H9 (cell line): ENCODE measurements at regions not wholly inside any gene's neighbourhood (a gene's known extent, or its start where the extent isn't known, plus 50 kb on each side); places are given as distances from the start of the nearest gene placed in this dataset.
"Not testable (repeated sequence)": the region's sequence is repeated elsewhere in the genome, so short reads cannot be mapped to it uniquely, and the experiment has no call there.

Experiments used
- DNase-seq: peaks from one replicate; pipeline ENCODE4 v3.0.0-alpha.2; 2017
- H2AFZ ChIP-seq: one replicate; pipeline ENCODE4 v1.6.1; 2013; ENCODE audit warnings: mild to moderate bottlenecking, low read length, control low read depth, moderate library complexity
- H2AK5ac ChIP-seq: 2 replicates; pipeline ENCODE4 v1.6.1; 2013; ENCODE audit warnings: low read length, control low read depth, mixed read lengths; ENCODE audit not compliant: insufficient read length
- H2BK120ac ChIP-seq: one replicate; pipeline ENCODE4 v1.6.1; 2013; ENCODE audit warnings: low read depth, mild to moderate bottlenecking, low read length, control low read depth, inconsistent platforms; ENCODE audit not compliant: poor library complexity, severe bottlenecking
- H2BK12ac ChIP-seq: 2 replicates; pipeline ENCODE4 v1.6.1; 2013; ENCODE audit warnings: low read length, control low read depth, mixed read lengths, low read depth; ENCODE audit not compliant: insufficient read length
- H2BK15ac ChIP-seq: 2 replicates; pipeline ENCODE4 v1.6.1; 2013; ENCODE audit warnings: low read depth, low read length, control low read depth
- H2BK20ac ChIP-seq: one replicate; pipeline ENCODE4 v1.6.1; 2013; ENCODE audit warnings: low read depth, mild to moderate bottlenecking, low read length, control low read depth, inconsistent platforms; ENCODE audit not compliant: poor library complexity, severe bottlenecking
- H2BK5ac ChIP-seq: 2 replicates; pipeline ENCODE4 v1.6.1; 2013; ENCODE audit warnings: low read length, control low read depth, mixed read lengths; ENCODE audit not compliant: insufficient read length
- H3K14ac ChIP-seq: 2 replicates; pipeline ENCODE4 v1.6.1; 2013; ENCODE audit warnings: low read length, control low read depth; ENCODE audit not compliant: insufficient read depth
- H3K18ac ChIP-seq: 2 replicates; pipeline ENCODE4 v1.6.1; 2013; ENCODE audit warnings: low read depth, mild to moderate bottlenecking, mixed read lengths, low read length, control low read depth; ENCODE audit not compliant: insufficient read length
- H3K23ac ChIP-seq: 2 replicates; pipeline ENCODE4 v1.6.1; 2013; ENCODE audit warnings: low read length, control low read depth, mixed read lengths, low read depth; ENCODE audit not compliant: insufficient read length
- H3K23me2 ChIP-seq: 2 replicates; pipeline ENCODE4 v1.6.1; 2013; ENCODE audit warnings: low read depth, mild to moderate bottlenecking, mixed read lengths, low read length, control low read depth; ENCODE audit not compliant: insufficient read length, poor library complexity, severe bottlenecking
- H3K27ac ChIP-seq: 2 replicates; pipeline ENCODE4 v1.5.1; 2013; ENCODE audit warnings: low read length, control low read depth, mixed read lengths, low read depth; ENCODE audit not compliant: insufficient read length
- H3K27me3 ChIP-seq: 2 replicates; pipeline ENCODE4 v1.6.1; 2013; ENCODE audit warnings: low read length, control low read depth, inconsistent platforms; ENCODE audit not compliant: insufficient read depth
- H3K4ac ChIP-seq: 2 replicates; pipeline ENCODE4 v1.6.1; 2013; ENCODE audit warnings: low read depth, mild to moderate bottlenecking, control low read depth, inconsistent platforms, low read length, moderate library complexity
- H3K4me1 ChIP-seq: 2 replicates; pipeline ENCODE4 v1.6.1; 2013; ENCODE audit warnings: low read length, control low read depth, inconsistent platforms; ENCODE audit not compliant: insufficient read depth
- H3K4me2 ChIP-seq: 2 replicates; pipeline ENCODE4 v1.6.1; 2013; ENCODE audit warnings: low read length, control low read depth, mixed read lengths; ENCODE audit not compliant: insufficient read length, insufficient read depth
- H3K56ac ChIP-seq: 2 replicates; pipeline ENCODE4 v1.6.1; 2013; ENCODE audit warnings: low read depth, mild to moderate bottlenecking, mixed read lengths, low read length, control low read depth; ENCODE audit not compliant: insufficient read length
- H3K79me1 ChIP-seq: 2 replicates; pipeline ENCODE4 v1.6.1; 2013; ENCODE audit warnings: low read depth, mild to moderate bottlenecking, moderate library complexity, low read length, control low read depth, inconsistent platforms; ENCODE audit not compliant: insufficient read depth, poor library complexity, severe bottlenecking
- H3K79me2 ChIP-seq: 2 replicates; pipeline ENCODE4 v1.6.1; 2013; ENCODE audit warnings: low read length, control low read depth, inconsistent platforms; ENCODE audit not compliant: insufficient read depth
- H3K9ac ChIP-seq: 2 replicates; pipeline ENCODE4 v1.6.1; 2013; ENCODE audit warnings: low read length, control low read depth, mixed read lengths; ENCODE audit not compliant: insufficient read length; ENCODE audit errors: extremely low read depth
- H3K9me3 ChIP-seq: one replicate; pipeline ENCODE4 v1.6.1; 2013; ENCODE audit warnings: low read depth, low read length, inconsistent platforms; ENCODE audit not compliant: control insufficient read depth
- H3T11ph ChIP-seq: one replicate; pipeline ENCODE4 v1.6.1; 2013; ENCODE audit warnings: mild to moderate bottlenecking, low read length, control low read depth, inconsistent platforms
- H4K20me1 ChIP-seq: one replicate; pipeline ENCODE4 v1.6.1; 2013; ENCODE audit not compliant: control insufficient read depth, insufficient read length, insufficient read depth
- H4K5ac ChIP-seq: 2 replicates; pipeline ENCODE4 v1.6.1; 2013; ENCODE audit warnings: low read depth, mild to moderate bottlenecking, mixed read lengths, low read length, control low read depth; ENCODE audit not compliant: insufficient read length
- H4K8ac ChIP-seq: replicated peaks from 2 replicates; pipeline ENCODE4 v1.6.1; 2013; ENCODE audit warnings: low read length, control low read depth, mixed read lengths, low read depth; ENCODE audit not compliant: insufficient read length
- H4K91ac ChIP-seq: 2 replicates; pipeline ENCODE4 v1.6.1; 2013; ENCODE audit warnings: low read depth, mild to moderate bottlenecking, moderate library complexity, mixed read lengths, low read length, control low read depth; ENCODE audit not compliant: insufficient read length
- H3K27ac Mint-ChIP-seq, 3 experiments: 2 replicates in 2 of 3; 3 replicates in 1 of 3; pipeline ENCODE4 v1.8.0; 2020 to 2021; ENCODE audit warnings: mixed read lengths in 3 of 3, mild to moderate bottlenecking in 1 of 3, moderate library complexity in 1 of 3
- H3K27me3 Mint-ChIP-seq: 2 replicates; pipeline ENCODE4 v1.8.0; 2021; ENCODE audit warnings: low read depth, mild to moderate bottlenecking, moderate library complexity, mixed read lengths
- H3K36me3 Mint-ChIP-seq, 3 experiments: 2 replicates in 2 of 3; 3 replicates in 1 of 3; pipeline ENCODE4 v1.8.0; 2020 to 2021; ENCODE audit warnings: low read depth in 3 of 3, mixed read lengths in 3 of 3; ENCODE audit not compliant: insufficient read depth in 1 of 3
- H3K4me1 Mint-ChIP-seq, 2 experiments: 2 replicates each; pipeline ENCODE4 v1.8.0; 2020; ENCODE audit warnings: mixed read lengths in 2 of 2
- H3K4me3 Mint-ChIP-seq, 2 experiments: 2 replicates in 1 of 2; 3 replicates in 1 of 2; pipeline ENCODE4 v1.8.0; 2020 to 2021; ENCODE audit warnings: mild to moderate bottlenecking in 2 of 2, mixed read lengths in 2 of 2, moderate library complexity in 1 of 2
- H3K9me3 Mint-ChIP-seq, 2 experiments: 2 replicates in 1 of 2; 3 replicates in 1 of 2; pipeline ENCODE4 v1.8.0; 2020; ENCODE audit warnings: mild to moderate bottlenecking in 2 of 2, mixed read lengths in 2 of 2, moderate library complexity in 1 of 2
- WGBS: extraction: QIAGEN DNeasy Blood & Tissue Kit; methylation state at CpG from one replicate; pipeline ENCODE4 v1.1.7; 2013; ENCODE audit warnings: missing lambda C conversion rate, low lambda C conversion rate, mixed read lengths; ENCODE audit not compliant: insufficient read length; ENCODE audit errors: extremely low coverage; 5-methylcytosine and 5-hydroxymethylcytosine counted together

GRCh38 chr2:200126680-200127079 is 171.3 kb downstream of the MAIP1 start:
- not testable (repeated sequence) for H3K27ac Mint-ChIP-seq, H2BK15ac ChIP-seq

More at GRCh38 chr2:200126680-200127079, 171.3 kb downstream of the MAIP1 start:
- H4K5ac ChIP-seq, H3K23me2 ChIP-seq, H2BK120ac ChIP-seq, H3T11ph ChIP-seq, H2AK5ac ChIP-seq, H4K8ac ChIP-seq, H3K18ac ChIP-seq, H3K79me2 ChIP-seq, H3K9me3 ChIP-seq, H3K79me1 ChIP-seq, H4K91ac ChIP-seq, H3K14ac ChIP-seq, H3K27ac ChIP-seq, H3K23ac ChIP-seq, H2AFZ ChIP-seq, H3K27me3 Mint-ChIP-seq, H3K4me3 Mint-ChIP-seq, H3K4me2 ChIP-seq, H2BK5ac ChIP-seq, H3K4ac ChIP-seq, H3K56ac ChIP-seq, H2BK12ac ChIP-seq, DNase-seq, H4K20me1 ChIP-seq, H3K9ac ChIP-seq, H3K4me1 ChIP-seq, H3K27me3 ChIP-seq, H2BK20ac ChIP-seq: not testable (repeated sequence)
- Mint-ChIP-seq H3K4me1 (peaks cover 12 to 22% of the 10 kb centered on the region in 2 experiments), H3K36me3 (peaks cover 11 to 25% (median 16%) of the 10 kb centered on the region in 3 experiments), H3K9me3 (peaks cover 17 to 19% of the 10 kb centered on the region in 2 experiments)
- WGBS, result no CpG with 5 or more reads among the region's 2 CpGs
